GM12878 (cell line): ENCODE measurements at regions not wholly inside any gene's neighbourhood (a gene's known extent, or its start where the extent isn't known, plus 50 kb on each side); places are given as distances from the start of the nearest gene placed in this dataset.

Source experiments
- ATAC-seq: fragments of 200-7000 bp; cut with Tn5 transposase; 3 replicates; pipeline ENCODE4 v1.9.1; 2020; ENCODE audit warnings: mild to moderate bottlenecking, moderate library complexity
- BruUV-seq: library from RNA; stranded (reverse); fragments of 400-500 nt; replicated peaks from 2 replicates; lab custom pipeline; 2021; lab: Mats Ljungman, UMichigan
- CTCF ChIA-PET: fragments of 300-600 bp; sonication (Branson Sonifier 250); formaldehyde crosslinking; extraction: SDS; loops from one replicate; lab custom pipeline; 2021; ENCODE audit warnings: inconsistent platforms; lab: Yijun Ruan, JAX
- POLR2A ChIA-PET: fragments of 350-600 bp; formaldehyde crosslinking; extraction: SDS; loops from one replicate; lab custom pipeline; 2021; ENCODE audit warnings: inconsistent platforms; lab: Charles Lee
- RAD21 ChIA-PET: fragments of 300-600 bp; sonication (Branson Sonifier 250); formaldehyde crosslinking; loops from one replicate; lab custom pipeline; 2023; ENCODE audit warnings: antibody characterized with exemption; ENCODE audit not compliant: unreplicated experiment; lab: Charles Lee
- SMC1A ChIA-PET: fragments of 300-600 bp; sonication (Branson Sonifier 250); formaldehyde crosslinking; loops from one replicate; lab custom pipeline; 2023; ENCODE audit not compliant: unreplicated experiment, uncharacterized antibody; lab: Charles Lee
- DNase-seq: peaks from one replicate; pipeline ENCODE4 v3.0.0-alpha.2; 2011; ENCODE audit warnings: low read depth, low spot score
- FAIRE-seq: peaks from 3 replicates; lab custom pipeline; 2011; peaks lifted over from hg19 to GRCh38; lab: Jason Lieb, UNC
- H2AFZ ChIP-seq: 2 replicates; pipeline ENCODE4 v1.6.0; 2011; ENCODE audit warnings: low read depth, low read length, control low read depth; ENCODE audit not compliant: control insufficient read depth
- H3K27ac ChIP-seq: 2 replicates; pipeline ENCODE4 v1.5.1; 2011; ENCODE audit warnings: control low read depth; ENCODE audit not compliant: control insufficient read depth, insufficient read depth
- H3K27me3 ChIP-seq, 2 experiments: replicated peaks in 1 of 2; 2 replicates each; pipeline versions ENCODE4 v1.6.0 to v1.6.1; 2011; ENCODE audit warnings: low read length in 1 of 2; ENCODE audit not compliant: control insufficient read depth in 2 of 2, insufficient read depth in 2 of 2
- H3K36me3 ChIP-seq, 2 experiments: 2 replicates each; pipeline ENCODE4 v1.5.1; 2011; ENCODE audit warnings: low read length in 1 of 2; ENCODE audit not compliant: control insufficient read depth in 2 of 2, insufficient read depth in 2 of 2
- H3K4me1 ChIP-seq: 2 replicates; pipeline ENCODE4 v1.6.1; 2011; ENCODE audit warnings: mild to moderate bottlenecking, low read length, moderate library complexity, mixed read lengths; ENCODE audit not compliant: control insufficient read depth, insufficient read depth
- H3K4me2 ChIP-seq: 2 replicates; pipeline ENCODE4 v1.6.0; 2011; ENCODE audit warnings: control low read depth; ENCODE audit not compliant: control insufficient read depth, insufficient read depth
- H3K4me3 ChIP-seq: fragments of 200-600 bp; sonication (generic); 2 replicates; pipeline ENCODE4 v1.5.1; 2016
- H3K79me2 ChIP-seq: 2 replicates; pipeline ENCODE4 v1.6.0; 2011; ENCODE audit warnings: low read length; ENCODE audit not compliant: control insufficient read depth, insufficient read depth
- H3K9ac ChIP-seq: 2 replicates; pipeline ENCODE4 v1.8.0; 2011; ENCODE audit warnings: low read length, control low read depth, mixed read lengths; ENCODE audit not compliant: control insufficient read depth, insufficient read depth
- H3K9me3 ChIP-seq: replicated peaks from 3 replicates; pipeline ENCODE4 v1.5.1; 2011; ENCODE audit warnings: mild to moderate bottlenecking, low read length; ENCODE audit not compliant: control insufficient read depth, insufficient read depth
- H4K20me1 ChIP-seq: 2 replicates; pipeline ENCODE4 v1.6.0; 2011; ENCODE audit not compliant: control insufficient read depth, insufficient read depth
- CHD2 ChIP-seq: IDR thresholded peaks from 2 replicates; pipeline ENCODE4 v1.6.1; 2011; ENCODE audit warnings: low read depth, low read length, improper control_type of control experiment, borderline replicate concordance
- GABPA ChIP-seq: IDR thresholded peaks from 2 replicates; pipeline ENCODE4 v1.6.1; 2014; ENCODE audit warnings: antibody characterized with exemption, low read depth, mild to moderate bottlenecking, inconsistent platforms
- IRF4 ChIP-seq: IDR thresholded peaks from 2 replicates; pipeline ENCODE4 v1.6.1; 2011; ENCODE audit warnings: low read depth, low read length
- JUND ChIP-seq: IDR thresholded peaks from 2 replicates; pipeline ENCODE4 v1.6.1; 2012; ENCODE audit warnings: low read depth, mild to moderate bottlenecking, low read length, improper control_type of control experiment, moderate library complexity
- MEF2A ChIP-seq: IDR thresholded peaks from 2 replicates; pipeline ENCODE4 v1.6.1; 2011; ENCODE audit warnings: low read depth, mild to moderate bottlenecking, low read length, moderate library complexity; ENCODE audit not compliant: insufficient read depth
- POU2F2 ChIP-seq: IDR thresholded peaks from 3 replicates; pipeline ENCODE4 v1.6.1; 2011; ENCODE audit warnings: low read depth, mild to moderate bottlenecking, low read length, borderline replicate concordance
- RAD21 ChIP-seq: IDR thresholded peaks from 2 replicates; pipeline ENCODE4 v1.6.1; 2011; ENCODE audit warnings: mild to moderate bottlenecking, low read depth, low read length, moderate library complexity; ENCODE audit not compliant: insufficient read depth
- RCOR1 ChIP-seq: conservative IDR thresholded peaks from 2 replicates; pipeline ENCODE4 v1.6.1; 2012; ENCODE audit warnings: low read depth, low read length, improper control_type of control experiment
- SIN3A ChIP-seq: IDR thresholded peaks from 2 replicates; pipeline ENCODE4 v1.6.1; 2012; ENCODE audit warnings: low read depth, low read length, improper control_type of control experiment
- ZNF207 ChIP-seq: fragments of 450-650 bp; IDR thresholded peaks from 2 replicates; pipeline ENCODE4 v1.6.1; 2014; ENCODE audit warnings: antibody characterized with exemption, mild to moderate bottlenecking, borderline replicate concordance
- ZNF274 ChIP-seq: IDR thresholded peaks from one replicate; pipeline ENCODE4 v1.8.0; 2011; ENCODE audit not compliant: insufficient read length, insufficient read depth
- ZZZ3 ChIP-seq: IDR thresholded peaks from 2 replicates; pipeline ENCODE4 v1.6.1; 2011; ENCODE audit warnings: low read depth; ENCODE audit not compliant: control insufficient read depth, insufficient read length
- WGBS: methylation state at CpG from one replicate; pipeline ENCODE4 v1.1.6; 2016; ENCODE audit warnings: low lambda C conversion rate; ENCODE audit not compliant: insufficient replicate concordance, insufficient coverage; ENCODE audit errors: missing lambda C conversion rate; 5-methylcytosine and 5-hydroxymethylcytosine counted together
- in situ Hi-C: fragments of 300-500 bp; cut with MboI; formaldehyde crosslinking; loops from 9 replicates; pipeline ENCODE4 v1.14.3; 2018; ENCODE audit warnings: mixed read lengths
- intact Hi-C: fragments of 100-400 bp; cut with micrococcal nuclease; formaldehyde crosslinking; loops from one replicate; pipeline ENCODE4 v1.14.2; 2022; ENCODE audit not compliant: unreplicated experiment
- TF ChIP-seq, protein P1 (sequence below): fragments of 450-650 bp; IDR thresholded peaks from 2 replicates; pipeline ENCODE4 v1.6.1; 2018; ENCODE audit warnings: mild to moderate bottlenecking, low read depth, moderate library complexity; ENCODE audit not compliant: partially characterized antibody
- TF ChIP-seq, protein P2 (sequence below), 3 experiments: IDR thresholded peaks in 2 of 3; conservative IDR thresholded peaks in 1 of 3; 2 replicates each; pipeline ENCODE4 v1.5.1; 2011; ENCODE audit warnings: low read depth in 3 of 3, low read length in 3 of 3, mild to moderate bottlenecking in 3 of 3, control low read depth in 2 of 3, moderate library complexity in 2 of 3, inconsistent platforms in 1 of 3, mixed read lengths in 1 of 3; ENCODE audit not compliant: control insufficient read depth in 2 of 3, insufficient read depth in 1 of 3; ENCODE audit errors: extremely low read depth in 1 of 3

DNA sequence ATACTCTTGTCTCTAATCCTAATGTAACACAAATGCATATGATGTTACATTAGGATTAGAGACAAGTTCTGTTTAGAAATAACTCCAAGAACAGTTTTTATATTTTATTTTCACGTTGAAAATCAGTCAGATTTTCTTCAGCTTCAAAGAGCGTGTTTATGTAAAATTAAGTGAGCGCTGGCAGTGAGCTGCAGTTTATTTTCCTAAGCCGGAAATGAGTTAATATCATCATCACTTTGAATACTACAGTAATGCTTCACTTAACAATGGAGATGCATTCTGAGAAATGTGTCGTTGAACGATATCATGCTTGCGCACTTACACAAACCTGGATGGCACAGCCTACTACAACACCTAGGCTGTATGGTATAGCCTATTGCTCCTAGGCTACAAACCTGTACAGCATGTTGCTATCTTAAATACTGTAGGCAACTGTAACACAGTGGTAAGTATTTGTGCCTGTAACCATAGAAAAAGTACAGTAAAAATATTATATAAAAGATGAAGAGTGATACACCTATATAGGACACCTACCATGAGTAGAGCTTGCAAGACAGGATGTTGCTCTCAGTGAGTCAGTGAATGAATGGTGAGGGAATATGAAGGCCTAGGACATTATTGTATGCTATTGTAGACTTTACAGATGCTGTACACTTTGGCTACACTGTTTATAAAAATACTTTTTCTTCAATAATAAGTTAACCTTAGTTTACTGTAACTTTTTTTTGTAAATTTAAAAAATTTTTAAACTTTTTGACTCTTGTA lies 65.9 kb upstream of the C5orf46 start:
- FAIRE-seq, result no peak
- no peaks in the 10 kb centered on the region for H3K4me1 ChIP-seq
- no peak overlapping the region for H3K9ac ChIP-seq
- no peaks in the 10 kb centered on the region for H4K20me1 ChIP-seq
- intact Hi-C loops (no loop called here), in situ Hi-C loops (no loop called here)
- no peak for TF ChIP-seq MEF2A
- TF ChIP-seq JUND, result no peak
- TF ChIP-seq RAD21, result no peak
- TF ChIP-seq ZNF274, result no peak
- no peak for TF ChIP-seq ZNF207
- no peak for TF ChIP-seq ZZZ3
- TF ChIP-seq CHD2, result no peak
- no peak for TF ChIP-seq IRF4
- TF ChIP-seq, protein P1, sequence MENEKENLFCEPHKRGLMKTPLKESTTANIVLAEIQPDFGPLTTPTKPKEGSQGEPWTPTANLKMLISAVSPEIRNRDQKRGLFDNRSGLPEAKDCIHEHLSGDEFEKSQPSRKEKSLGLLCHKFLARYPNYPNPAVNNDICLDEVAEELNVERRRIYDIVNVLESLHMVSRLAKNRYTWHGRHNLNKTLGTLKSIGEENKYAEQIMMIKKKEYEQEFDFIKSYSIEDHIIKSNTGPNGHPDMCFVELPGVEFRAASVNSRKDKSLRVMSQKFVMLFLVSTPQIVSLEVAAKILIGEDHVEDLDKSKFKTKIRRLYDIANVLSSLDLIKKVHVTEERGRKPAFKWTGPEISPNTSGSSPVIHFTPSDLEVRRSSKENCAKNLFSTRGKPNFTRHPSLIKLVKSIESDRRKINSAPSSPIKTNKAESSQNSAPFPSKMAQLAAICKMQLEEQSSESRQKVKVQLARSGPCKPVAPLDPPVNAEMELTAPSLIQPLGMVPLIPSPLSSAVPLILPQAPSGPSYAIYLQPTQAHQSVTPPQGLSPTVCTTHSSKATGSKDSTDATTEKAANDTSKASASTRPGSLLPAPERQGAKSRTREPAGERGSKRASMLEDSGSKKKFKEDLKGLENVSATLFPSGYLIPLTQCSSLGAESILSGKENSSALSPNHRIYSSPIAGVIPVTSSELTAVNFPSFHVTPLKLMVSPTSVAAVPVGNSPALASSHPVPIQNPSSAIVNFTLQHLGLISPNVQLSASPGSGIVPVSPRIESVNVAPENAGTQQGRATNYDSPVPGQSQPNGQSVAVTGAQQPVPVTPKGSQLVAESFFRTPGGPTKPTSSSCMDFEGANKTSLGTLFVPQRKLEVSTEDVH, result no peak
- TF ChIP-seq, protein P2, sequence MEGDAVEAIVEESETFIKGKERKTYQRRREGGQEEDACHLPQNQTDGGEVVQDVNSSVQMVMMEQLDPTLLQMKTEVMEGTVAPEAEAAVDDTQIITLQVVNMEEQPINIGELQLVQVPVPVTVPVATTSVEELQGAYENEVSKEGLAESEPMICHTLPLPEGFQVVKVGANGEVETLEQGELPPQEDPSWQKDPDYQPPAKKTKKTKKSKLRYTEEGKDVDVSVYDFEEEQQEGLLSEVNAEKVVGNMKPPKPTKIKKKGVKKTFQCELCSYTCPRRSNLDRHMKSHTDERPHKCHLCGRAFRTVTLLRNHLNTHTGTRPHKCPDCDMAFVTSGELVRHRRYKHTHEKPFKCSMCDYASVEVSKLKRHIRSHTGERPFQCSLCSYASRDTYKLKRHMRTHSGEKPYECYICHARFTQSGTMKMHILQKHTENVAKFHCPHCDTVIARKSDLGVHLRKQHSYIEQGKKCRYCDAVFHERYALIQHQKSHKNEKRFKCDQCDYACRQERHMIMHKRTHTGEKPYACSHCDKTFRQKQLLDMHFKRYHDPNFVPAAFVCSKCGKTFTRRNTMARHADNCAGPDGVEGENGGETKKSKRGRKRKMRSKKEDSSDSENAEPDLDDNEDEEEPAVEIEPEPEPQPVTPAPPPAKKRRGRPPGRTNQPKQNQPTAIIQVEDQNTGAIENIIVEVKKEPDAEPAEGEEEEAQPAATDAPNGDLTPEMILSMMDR (IDR thresholded peaks at IDR 0.05 in 2 of 3, conservative IDR thresholded peaks at IDR 0.05 in 1 of 3; ENCODE audit: control insufficient read depth in 2 of 3, extremely low read depth in 1 of 3, insufficient read depth in 1 of 3, low read depth in 3 of 3, low read length in 3 of 3), result no peak
- TF ChIP-seq RCOR1, result no peak
- no peak for TF ChIP-seq POU2F2
- TF ChIP-seq GABPA, result no peak
- TF ChIP-seq SIN3A, result no peak
- SMC1A ChIA-PET, result interaction anchor here (1.3 kb wide), 1 partner anchor 10 kb away, joined by 3 read pairs; no protein-coding TSS in a partner anchor
- no peak for ATAC-seq
- 64% methylated on average over 7 of the region's 7 CpGs for WGBS
- H3K4me3 ChIP-seq, result no peak overlapping the region
- POLR2A ChIA-PET, result no interaction called here
- no peak overlapping the region for H3K4me2 ChIP-seq
- no peaks in the 10 kb centered on the region for H3K36me3 ChIP-seq
- H2AFZ ChIP-seq, result no peak overlapping the region
- H3K9me3 ChIP-seq, result no peaks in the 10 kb centered on the region
- H3K27ac ChIP-seq, result no peak overlapping the region
- no peak for DNase-seq
- CTCF ChIA-PET, result no interaction called here
- H3K79me2 ChIP-seq, result no peaks in the 10 kb centered on the region
- no peaks in the 10 kb centered on the region for H3K27me3 ChIP-seq
- RAD21 ChIA-PET, result no interaction called here
- BruUV-seq, result no TSS peak
